Ishikawa (cell line): ENCODE measurements at regions not wholly inside any gene's neighbourhood (a gene's known extent, or its start where the extent isn't known, plus 50 kb on each side); places are given as distances from the start of the nearest gene placed in this dataset.

Experiments used
- CEBPB ChIP-seq: IDR thresholded peaks from 2 replicates; pipeline ENCODE4 v1.6.1; 2012
- CREB1 ChIP-seq: IDR thresholded peaks from 2 replicates; pipeline ENCODE4 v1.6.1; 2012; ENCODE audit warnings: low read depth
- EGR1 ChIP-seq: IDR thresholded peaks from 2 replicates; pipeline ENCODE4 v1.6.1; 2012
- EP300 ChIP-seq: IDR thresholded peaks from 2 replicates; pipeline ENCODE4 v1.6.1; 2012; ENCODE audit warnings: borderline replicate concordance
- FOXM1 ChIP-seq: IDR thresholded peaks from 2 replicates; pipeline ENCODE4 v1.6.1; 2012; ENCODE audit warnings: low read depth, borderline replicate concordance
- NFIC ChIP-seq: IDR thresholded peaks from 2 replicates; pipeline ENCODE4 v1.6.1; 2012
- RAD21 ChIP-seq: IDR thresholded peaks from 2 replicates; pipeline ENCODE4 v1.6.1; 2012; ENCODE audit warnings: low read depth
- TAF1 ChIP-seq: IDR thresholded peaks from 2 replicates; pipeline ENCODE4 v1.6.1; 2012; ENCODE audit warnings: low read depth, mild to moderate bottlenecking
- TCF12 ChIP-seq: IDR thresholded peaks from 2 replicates; pipeline ENCODE4 v1.6.1; 2012; ENCODE audit warnings: low read depth
- TEAD4 ChIP-seq: IDR thresholded peaks from 2 replicates; pipeline ENCODE4 v1.6.1; 2012
- USF1 ChIP-seq: IDR thresholded peaks from 2 replicates; pipeline ENCODE4 v1.6.1; 2012
- YY1 ChIP-seq: IDR thresholded peaks from 2 replicates; pipeline ENCODE4 v1.6.1; 2012; ENCODE audit warnings: low read depth
- ZBTB7A ChIP-seq: IDR thresholded peaks from 2 replicates; pipeline ENCODE4 v1.6.1; 2012; ENCODE audit warnings: low read depth
- TF ChIP-seq, protein P1 (sequence below): IDR thresholded peaks from 2 replicates; pipeline ENCODE4 v1.6.1; 2012
- TF ChIP-seq, protein P2 (sequence below): IDR thresholded peaks from 2 replicates; pipeline ENCODE4 v1.6.1; 2012; ENCODE audit warnings: low read depth, mild to moderate bottlenecking

GRCh38 chr3:102135316-102135715 lies 286.0 kb downstream of the NFKBIZ start:
- no peak for TF ChIP-seq YY1

GRCh38 chr3:102136183-102136582 lies 286.9 kb downstream of the NFKBIZ start:
- no peak for TF ChIP-seq CEBPB
- no peak for TF ChIP-seq TEAD4

- TF ChIP-seq TAF1 = no peak
- TF ChIP-seq USF1 = no peak
- no peak for TF ChIP-seq FOXM1
- TF ChIP-seq, protein P1, sequence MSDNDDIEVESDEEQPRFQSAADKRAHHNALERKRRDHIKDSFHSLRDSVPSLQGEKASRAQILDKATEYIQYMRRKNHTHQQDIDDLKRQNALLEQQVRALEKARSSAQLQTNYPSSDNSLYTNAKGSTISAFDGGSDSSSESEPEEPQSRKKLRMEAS = no peak
- TF ChIP-seq TEAD4 = no peak
- TF ChIP-seq ZBTB7A = no peak
- TF ChIP-seq NFIC = no peak
- no peak for TF ChIP-seq CREB1
- TF ChIP-seq CEBPB = no peak
- no peak for TF ChIP-seq EGR1
- TF ChIP-seq EP300 = no peak
- TF ChIP-seq RAD21 = no peak
- no peak for TF ChIP-seq YY1
- TF ChIP-seq, protein P2, sequence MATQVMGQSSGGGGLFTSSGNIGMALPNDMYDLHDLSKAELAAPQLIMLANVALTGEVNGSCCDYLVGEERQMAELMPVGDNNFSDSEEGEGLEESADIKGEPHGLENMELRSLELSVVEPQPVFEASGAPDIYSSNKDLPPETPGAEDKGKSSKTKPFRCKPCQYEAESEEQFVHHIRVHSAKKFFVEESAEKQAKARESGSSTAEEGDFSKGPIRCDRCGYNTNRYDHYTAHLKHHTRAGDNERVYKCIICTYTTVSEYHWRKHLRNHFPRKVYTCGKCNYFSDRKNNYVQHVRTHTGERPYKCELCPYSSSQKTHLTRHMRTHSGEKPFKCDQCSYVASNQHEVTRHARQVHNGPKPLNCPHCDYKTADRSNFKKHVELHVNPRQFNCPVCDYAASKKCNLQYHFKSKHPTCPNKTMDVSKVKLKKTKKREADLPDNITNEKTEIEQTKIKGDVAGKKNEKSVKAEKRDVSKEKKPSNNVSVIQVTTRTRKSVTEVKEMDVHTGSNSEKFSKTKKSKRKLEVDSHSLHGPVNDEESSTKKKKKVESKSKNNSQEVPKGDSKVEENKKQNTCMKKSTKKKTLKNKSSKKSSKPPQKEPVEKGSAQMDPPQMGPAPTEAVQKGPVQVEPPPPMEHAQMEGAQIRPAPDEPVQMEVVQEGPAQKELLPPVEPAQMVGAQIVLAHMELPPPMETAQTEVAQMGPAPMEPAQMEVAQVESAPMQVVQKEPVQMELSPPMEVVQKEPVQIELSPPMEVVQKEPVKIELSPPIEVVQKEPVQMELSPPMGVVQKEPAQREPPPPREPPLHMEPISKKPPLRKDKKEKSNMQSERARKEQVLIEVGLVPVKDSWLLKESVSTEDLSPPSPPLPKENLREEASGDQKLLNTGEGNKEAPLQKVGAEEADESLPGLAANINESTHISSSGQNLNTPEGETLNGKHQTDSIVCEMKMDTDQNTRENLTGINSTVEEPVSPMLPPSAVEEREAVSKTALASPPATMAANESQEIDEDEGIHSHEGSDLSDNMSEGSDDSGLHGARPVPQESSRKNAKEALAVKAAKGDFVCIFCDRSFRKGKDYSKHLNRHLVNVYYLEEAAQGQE = no peak
- TF ChIP-seq TCF12 = no peak
Measured at GRCh38 chr3:102140116-102140515, 290.8 kb downstream of the NFKBIZ start.

- no peak for TF ChIP-seq RAD21
- no peak for TF ChIP-seq TEAD4
- TF ChIP-seq, protein P2 = no peak
- no peak for TF ChIP-seq CEBPB
- no peak for TF ChIP-seq EP300
- TF ChIP-seq ZBTB7A = no peak
- TF ChIP-seq FOXM1 = no peak
- TF ChIP-seq NFIC = no peak
- TF ChIP-seq CREB1 = no peak
- TF ChIP-seq, protein P1 = no peak
- no peak for TF ChIP-seq TCF12
- no peak for TF ChIP-seq USF1
- TF ChIP-seq TAF1 = no peak
- TF ChIP-seq EGR1 = no peak
- no peak for TF ChIP-seq YY1
Measured at GRCh38 chr3:102141096-102141927, 292.0 kb downstream of the NFKBIZ start.

GRCh38 chr3:102141928-102142239 lies 292.6 kb downstream of the NFKBIZ start:
- TF ChIP-seq CEBPB (no peak), TEAD4 (no peak), RAD21 (no peak), ZBTB7A (no peak), CREB1 (no peak)

DNA sequence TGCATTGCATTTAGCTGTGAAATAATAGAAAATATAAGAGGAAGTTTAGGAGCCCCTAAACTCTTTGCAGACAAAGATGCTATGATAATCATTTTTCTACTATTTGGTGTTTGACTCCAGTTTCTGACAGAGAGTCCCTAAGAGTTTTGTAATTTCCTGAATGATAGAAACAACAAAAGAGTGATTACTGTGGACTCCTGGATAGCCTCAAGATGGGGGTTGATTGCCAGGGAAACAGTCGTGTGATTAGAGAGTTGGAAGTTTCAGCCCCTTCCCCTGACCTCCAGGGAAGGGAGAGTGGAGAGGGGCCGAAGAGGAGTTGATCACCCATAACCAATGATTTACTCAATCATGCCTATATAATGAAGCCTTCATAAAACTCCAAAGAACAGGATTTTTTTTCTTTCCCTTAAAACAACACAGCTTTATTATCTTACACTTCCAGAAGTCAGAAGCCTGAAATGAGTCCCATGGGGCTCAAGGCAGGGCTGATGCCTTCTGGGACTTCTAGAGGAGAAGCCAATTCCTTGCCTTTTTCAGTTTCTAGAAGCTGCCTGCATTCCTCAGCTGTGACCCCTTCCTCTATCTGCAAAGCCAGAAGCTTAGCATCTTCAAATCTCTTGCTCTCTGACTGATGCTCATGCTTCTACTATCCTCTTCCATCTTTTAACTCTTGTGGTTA lies 292.3 kb upstream of the ZPLD1 start:
- no peak for TF ChIP-seq EGR1

DNA sequence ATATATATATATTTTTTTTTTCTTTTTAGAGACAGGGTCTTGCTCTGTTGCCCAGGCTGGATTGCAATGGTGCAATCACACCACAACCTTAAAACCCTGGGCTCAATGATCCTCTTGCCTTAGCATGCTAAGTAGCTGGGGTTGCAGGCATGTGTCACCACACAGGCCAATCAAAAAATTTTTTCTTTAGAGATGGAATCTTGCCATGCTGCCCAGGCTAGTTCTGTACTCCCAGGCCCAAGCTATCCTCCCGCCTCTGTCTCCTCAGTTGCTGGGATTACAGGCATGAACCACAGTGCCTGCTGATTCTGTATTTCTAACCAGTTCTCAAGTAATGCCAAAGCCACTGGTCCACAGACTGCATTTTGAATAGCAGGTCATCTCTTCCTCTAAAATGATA lies 291.3 kb upstream of the ZPLD1 start:
- TF ChIP-seq FOXM1 (no peak), TEAD4 (no peak), ZBTB7A (no peak), TAF1 (no peak), USF1 (no peak), NFIC (no peak), EP300 (no peak), TCF12 (no peak)
